Left ventricle myocardium inferior (tissue), 1 donor: ENCODE measurements at regions not wholly inside any gene's neighbourhood (a gene's known extent, or its start where the extent isn't known, plus 50 kb on each side); places are given as distances from the start of the nearest gene placed in this dataset.

Source experiments
- DNase-seq: peaks from one replicate; pipeline ENCODE4 v3.0.0-alpha.2; 2020
- H3K27ac ChIP-seq: fragments of 200-600 bp; replicated peaks from 2 replicates; pipeline ENCODE4 v1.8.0; 2021
- H3K27me3 ChIP-seq: fragments of 200-600 bp; 2 replicates; pipeline ENCODE4 v1.8.0; 2021; ENCODE audit warnings: low read depth
- H3K36me3 ChIP-seq: fragments of 200-600 bp; 2 replicates; pipeline ENCODE4 v1.8.0; 2021
- H3K4me1 ChIP-seq: fragments of 200-600 bp; 2 replicates; pipeline ENCODE4 v1.8.0; 2021
- H3K4me3 ChIP-seq: fragments of 200-600 bp; 2 replicates; pipeline ENCODE4 v1.8.0; 2021; ENCODE audit warnings: mild to moderate bottlenecking, moderate library complexity
- H3K9me3 ChIP-seq: fragments of 200-600 bp; replicated peaks from 2 replicates; pipeline ENCODE4 v1.8.0; 2021
- intact Hi-C: fragments of 100-400 bp; cut with micrococcal nuclease; formaldehyde crosslinking; loops from one replicate; pipeline ENCODE4 v1.11.0; 2022
- TF ChIP-seq, protein P1 (sequence below): fragments of 200-600 bp; IDR thresholded peaks from 2 replicates; pipeline ENCODE4 v1.8.0; 2021; ENCODE audit warnings: antibody characterized with exemption, mild to moderate bottlenecking, borderline replicate concordance
- donor health status: DM: no; HTN: yes; CAD: no; lungs with severe emphysema.

DNA sequence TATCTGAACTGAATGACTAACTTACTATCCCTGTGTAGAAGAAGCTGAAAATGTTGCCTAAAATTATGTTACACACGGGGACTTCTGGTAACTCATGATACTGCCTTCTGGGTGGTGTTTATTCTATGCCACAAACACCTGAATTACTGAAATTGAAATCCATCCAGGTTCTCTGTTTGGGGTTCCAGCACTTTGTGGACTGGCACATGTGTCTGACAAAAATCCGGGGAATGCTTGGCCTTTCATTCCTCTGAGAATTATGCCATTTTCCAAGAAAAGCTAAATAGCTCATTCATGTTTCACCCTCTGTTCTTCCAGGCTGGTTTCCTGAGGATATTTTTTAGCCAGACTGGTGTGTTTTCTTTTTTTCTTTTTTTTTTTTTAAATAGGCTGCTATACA, 59.5 kb upstream of the POU3F3 start:
- TF ChIP-seq, protein P1, sequence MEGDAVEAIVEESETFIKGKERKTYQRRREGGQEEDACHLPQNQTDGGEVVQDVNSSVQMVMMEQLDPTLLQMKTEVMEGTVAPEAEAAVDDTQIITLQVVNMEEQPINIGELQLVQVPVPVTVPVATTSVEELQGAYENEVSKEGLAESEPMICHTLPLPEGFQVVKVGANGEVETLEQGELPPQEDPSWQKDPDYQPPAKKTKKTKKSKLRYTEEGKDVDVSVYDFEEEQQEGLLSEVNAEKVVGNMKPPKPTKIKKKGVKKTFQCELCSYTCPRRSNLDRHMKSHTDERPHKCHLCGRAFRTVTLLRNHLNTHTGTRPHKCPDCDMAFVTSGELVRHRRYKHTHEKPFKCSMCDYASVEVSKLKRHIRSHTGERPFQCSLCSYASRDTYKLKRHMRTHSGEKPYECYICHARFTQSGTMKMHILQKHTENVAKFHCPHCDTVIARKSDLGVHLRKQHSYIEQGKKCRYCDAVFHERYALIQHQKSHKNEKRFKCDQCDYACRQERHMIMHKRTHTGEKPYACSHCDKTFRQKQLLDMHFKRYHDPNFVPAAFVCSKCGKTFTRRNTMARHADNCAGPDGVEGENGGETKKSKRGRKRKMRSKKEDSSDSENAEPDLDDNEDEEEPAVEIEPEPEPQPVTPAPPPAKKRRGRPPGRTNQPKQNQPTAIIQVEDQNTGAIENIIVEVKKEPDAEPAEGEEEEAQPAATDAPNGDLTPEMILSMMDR, result no peak
- intact Hi-C loops, result no loop called here

More for the DNA sequence above, 59.5 kb upstream of the POU3F3 start:
- no peak overlapping the region for H3K27ac ChIP-seq
- no peaks in the 10 kb centered on the region for H3K36me3 ChIP-seq
- DNase-seq, result no peak
- H3K4me1 ChIP-seq, result peaks cover 7% of the 10 kb centered on the region
- H3K9me3 ChIP-seq, result no peaks in the 10 kb centered on the region
- H3K27me3 ChIP-seq, result peaks cover 59% of the 10 kb centered on the region
- no peak overlapping the region for H3K4me3 ChIP-seq
